Upper lobe of right lung (tissue), 1 donor: ENCODE measurements at regions not wholly inside any gene's neighbourhood (a gene's known extent, or its start where the extent isn't known, plus 50 kb on each side); places are given as distances from the start of the nearest gene placed in this dataset.

Experiments
- ATAC-seq: fragments of 200-7000 bp; cut with Tn5 transposase; one replicate; pipeline ENCODE4 v1.9.1; 2020; ENCODE audit warnings: mild to moderate bottlenecking, moderate library complexity
- DNase-seq: peaks from one replicate; pipeline ENCODE4 v3.0.0-alpha.2; 2020
- H3K27ac ChIP-seq: fragments of 200-600 bp; one replicate; pipeline ENCODE4 v1.8.0; 2022
- H3K27me3 ChIP-seq: fragments of 200-600 bp; one replicate; pipeline ENCODE4 v1.8.0; 2022; ENCODE audit warnings: mild to moderate bottlenecking
- H3K36me3 ChIP-seq: fragments of 200-600 bp; one replicate; pipeline ENCODE4 v1.8.0; 2022
- H3K4me1 ChIP-seq: fragments of 200-600 bp; one replicate; pipeline ENCODE4 v1.8.0; 2022
- H3K4me3 ChIP-seq: fragments of 200-600 bp; one replicate; pipeline ENCODE4 v1.8.0; 2022; ENCODE audit warnings: mild to moderate bottlenecking
- H3K9me3 ChIP-seq: fragments of 200-600 bp; one replicate; pipeline ENCODE4 v1.8.0; 2022
- intact Hi-C: fragments of 100-400 bp; cut with DNase I; formaldehyde crosslinking; loops from one replicate; pipeline ENCODE4 v1.11.0; 2022
- TF ChIP-seq, protein P1 (sequence below): fragments of 200-600 bp; IDR thresholded peaks from one replicate; pipeline ENCODE4 v1.8.0; 2022; ENCODE audit warnings: antibody characterized with exemption
- donor health status: DM: no; HTN: yes; CAD: no; lungs with severe emphysema.

DNA sequence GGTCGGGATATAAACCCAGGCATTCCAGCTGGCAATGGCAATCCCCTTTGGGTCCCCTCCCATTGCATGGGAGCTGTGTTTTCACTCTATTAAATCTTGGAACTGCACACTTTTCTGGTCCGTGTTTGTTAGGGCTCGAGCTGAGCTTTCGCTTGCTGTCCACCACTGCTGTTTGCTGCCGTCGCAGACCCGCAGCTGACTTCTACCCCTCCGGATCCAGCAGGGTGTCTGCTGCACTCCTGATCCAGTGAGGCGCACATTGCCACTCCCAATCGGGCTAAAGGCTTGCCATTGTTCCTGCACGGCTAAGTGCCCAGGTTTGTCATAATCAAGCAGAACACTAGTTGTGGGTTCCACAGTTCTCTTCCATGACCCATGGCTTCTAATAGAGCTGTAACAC lies 1322.1 kb downstream of the ADGRL3 start:
- no peaks in the 10 kb centered on the region for H3K36me3 ChIP-seq
- no peaks in the 10 kb centered on the region for H3K9me3 ChIP-seq
- DNase-seq (no peak), ATAC-seq (no peak)
- H3K27me3 ChIP-seq = no peaks in the 10 kb centered on the region
- H3K4me1 ChIP-seq = no peaks in the 10 kb centered on the region
- TF ChIP-seq, protein P1, sequence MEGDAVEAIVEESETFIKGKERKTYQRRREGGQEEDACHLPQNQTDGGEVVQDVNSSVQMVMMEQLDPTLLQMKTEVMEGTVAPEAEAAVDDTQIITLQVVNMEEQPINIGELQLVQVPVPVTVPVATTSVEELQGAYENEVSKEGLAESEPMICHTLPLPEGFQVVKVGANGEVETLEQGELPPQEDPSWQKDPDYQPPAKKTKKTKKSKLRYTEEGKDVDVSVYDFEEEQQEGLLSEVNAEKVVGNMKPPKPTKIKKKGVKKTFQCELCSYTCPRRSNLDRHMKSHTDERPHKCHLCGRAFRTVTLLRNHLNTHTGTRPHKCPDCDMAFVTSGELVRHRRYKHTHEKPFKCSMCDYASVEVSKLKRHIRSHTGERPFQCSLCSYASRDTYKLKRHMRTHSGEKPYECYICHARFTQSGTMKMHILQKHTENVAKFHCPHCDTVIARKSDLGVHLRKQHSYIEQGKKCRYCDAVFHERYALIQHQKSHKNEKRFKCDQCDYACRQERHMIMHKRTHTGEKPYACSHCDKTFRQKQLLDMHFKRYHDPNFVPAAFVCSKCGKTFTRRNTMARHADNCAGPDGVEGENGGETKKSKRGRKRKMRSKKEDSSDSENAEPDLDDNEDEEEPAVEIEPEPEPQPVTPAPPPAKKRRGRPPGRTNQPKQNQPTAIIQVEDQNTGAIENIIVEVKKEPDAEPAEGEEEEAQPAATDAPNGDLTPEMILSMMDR = no peak
- H3K4me3 ChIP-seq = no peak overlapping the region
- intact Hi-C loops = no loop called here
- no peak overlapping the region for H3K27ac ChIP-seq

DNA sequence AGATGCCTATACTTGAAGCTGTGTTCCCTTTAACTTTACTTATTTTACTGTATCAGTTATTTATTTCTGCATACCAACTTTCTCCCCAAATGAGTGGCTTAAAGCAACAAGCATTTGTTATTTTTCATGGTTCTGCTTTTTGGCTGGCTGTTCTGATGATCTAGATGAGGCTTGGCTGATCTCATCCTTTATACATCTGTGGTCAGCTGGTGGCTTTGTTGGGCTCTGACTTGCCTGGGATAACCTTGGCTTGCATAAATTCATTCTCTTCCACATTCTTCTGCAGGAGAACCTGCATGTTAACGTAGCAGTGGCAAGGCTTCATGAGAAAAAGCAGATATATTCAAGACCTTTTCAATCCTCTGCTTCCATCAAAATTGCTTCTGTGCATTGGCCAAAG lies 1317.6 kb downstream of the ADGRL3 start:
- TF ChIP-seq, protein P1 = no peak
- intact Hi-C loops = no loop called here
- Histone ChIP-seq H3K4me3 (no peak overlapping the region), H3K4me1 (no peaks in the 10 kb centered on the region), H3K27ac (no peak overlapping the region), H3K9me3 (no peaks in the 10 kb centered on the region), H3K27me3 (no peaks in the 10 kb centered on the region), H3K36me3 (no peaks in the 10 kb centered on the region)
- DNase-seq (no peak), ATAC-seq (no peak)

DNA sequence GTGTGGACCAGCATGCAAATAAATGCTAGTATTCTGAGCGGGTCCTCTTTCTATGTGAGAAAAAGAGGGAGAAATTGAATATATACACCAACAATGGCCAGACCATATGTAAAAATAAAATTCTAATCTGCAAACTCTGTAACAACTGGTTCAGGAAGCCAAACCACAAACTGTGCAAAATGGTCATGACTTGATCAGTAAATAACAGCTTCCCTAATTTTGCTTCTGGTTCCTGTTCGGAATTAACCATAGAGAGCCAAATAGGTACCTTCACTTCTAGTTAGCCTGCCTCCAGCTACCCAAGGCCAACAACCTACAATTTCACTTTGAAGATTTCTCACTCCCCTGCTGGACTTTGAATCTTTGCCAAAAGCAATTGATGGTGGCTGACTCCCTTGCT lies 1313.2 kb downstream of the ADGRL3 start:
- ATAC-seq (no peak), DNase-seq (no peak)
- intact Hi-C loops = no loop called here
- no peaks in the 10 kb centered on the region for H3K27me3 ChIP-seq
- no peaks in the 10 kb centered on the region for H3K36me3 ChIP-seq
- H3K9me3 ChIP-seq = no peaks in the 10 kb centered on the region
- H3K4me3 ChIP-seq = no peak overlapping the region
- H3K4me1 ChIP-seq = no peaks in the 10 kb centered on the region
- TF ChIP-seq, protein P1 = no peak
- H3K27ac ChIP-seq = no peak overlapping the region

DNA sequence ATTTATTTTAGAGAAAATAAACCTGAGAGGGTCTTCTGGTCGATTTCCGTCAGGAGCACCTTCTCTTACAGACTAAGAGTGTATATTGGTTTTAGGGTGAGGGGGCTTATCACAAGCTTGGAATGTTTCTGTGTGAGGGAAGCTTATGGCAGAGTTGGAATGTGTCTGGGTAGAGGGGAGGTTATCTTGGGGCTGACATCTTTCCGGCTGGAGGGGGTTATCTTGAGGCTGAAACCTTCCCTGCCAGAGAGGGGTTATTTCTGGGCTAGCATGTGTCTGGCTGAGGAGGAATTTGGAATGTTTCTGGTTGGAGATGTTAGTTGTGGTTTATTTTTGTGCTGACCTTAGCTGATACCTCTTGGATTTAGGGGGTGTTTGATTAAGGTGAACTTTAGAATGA lies 1312.1 kb downstream of the ADGRL3 start:
- no peak overlapping the region for H3K27ac ChIP-seq
- intact Hi-C loops = no loop called here
- no peaks in the 10 kb centered on the region for H3K36me3 ChIP-seq
- TF ChIP-seq, protein P1 = no peak
- DNase-seq (no peak), ATAC-seq (no peak)
- H3K4me1 ChIP-seq = no peaks in the 10 kb centered on the region
- no peaks in the 10 kb centered on the region for H3K9me3 ChIP-seq
- no peak overlapping the region for H3K4me3 ChIP-seq
- H3K27me3 ChIP-seq = no peaks in the 10 kb centered on the region

DNA sequence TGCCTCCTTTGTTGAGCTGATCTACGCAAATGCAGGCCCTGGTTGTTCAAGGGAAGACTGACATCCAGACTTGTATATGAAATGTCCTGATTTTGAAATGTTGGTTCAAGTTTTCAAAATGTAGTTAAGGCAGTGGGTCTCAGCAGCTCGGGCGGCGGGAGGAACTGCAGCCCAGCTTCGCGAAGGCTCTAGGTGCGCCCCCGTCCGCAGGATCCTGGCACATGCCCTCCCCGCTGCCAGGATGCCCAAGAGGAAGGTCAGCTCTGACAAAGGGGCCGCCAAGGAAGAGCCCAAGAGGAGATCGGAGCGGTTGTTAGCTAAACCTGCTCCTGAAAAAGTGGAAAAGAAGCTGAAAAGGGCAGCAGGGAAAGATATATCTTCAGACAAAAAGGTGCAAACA lies 1310.1 kb downstream of the ADGRL3 start:
- Histone ChIP-seq H3K27me3 (no peaks in the 10 kb centered on the region), H3K9me3 (no peaks in the 10 kb centered on the region), H3K4me3 (no peak overlapping the region), H3K4me1 (no peaks in the 10 kb centered on the region), H3K27ac (no peak overlapping the region), H3K36me3 (no peaks in the 10 kb centered on the region)
- no peak for DNase-seq
- TF ChIP-seq, protein P1 = no peak
- intact Hi-C loops = no loop called here
- ATAC-seq = no peak

DNA sequence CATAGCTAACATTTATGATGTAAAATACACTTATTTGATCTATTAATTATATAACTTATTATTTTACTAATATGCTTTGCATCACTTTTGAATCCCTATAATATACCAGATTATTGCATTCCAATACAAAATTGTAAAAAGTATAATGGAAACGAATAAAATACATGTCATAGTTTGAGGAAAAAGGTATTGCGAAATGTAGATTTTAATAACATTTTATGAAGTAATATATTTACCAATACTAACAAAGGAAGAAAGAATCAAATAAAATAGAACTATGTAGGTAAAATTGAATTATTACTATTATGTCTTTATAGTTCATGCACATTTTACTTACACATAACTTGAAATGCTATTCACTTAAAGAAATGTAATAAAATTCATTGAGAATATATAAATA lies 1300.2 kb downstream of the ADGRL3 start:
- ATAC-seq = no peak
- intact Hi-C loops = no loop called here
- no peak for DNase-seq
- Histone ChIP-seq H3K27ac (no peak overlapping the region), H3K27me3 (no peaks in the 10 kb centered on the region), H3K4me3 (no peak overlapping the region), H3K4me1 (no peaks in the 10 kb centered on the region), H3K36me3 (no peaks in the 10 kb centered on the region), H3K9me3 (no peaks in the 10 kb centered on the region)
- TF ChIP-seq, protein P1 = no peak
